T-helper 17 cell (primary cell): ENCODE measurements at regions not wholly inside any gene's neighbourhood (a gene's known extent, or its start where the extent isn't known, plus 50 kb on each side); places are given as distances from the start of the nearest gene placed in this dataset.
"Not testable (repeated sequence)": the region's sequence is repeated elsewhere in the genome, so short reads cannot be mapped to it uniquely, and the experiment has no call there.

Experiments used
- ATAC-seq: fragments of 150-1000 bp; cut with Tn5 transposase; 2 replicates; pipeline ENCODE4 v1.10.0; 2021; ENCODE audit warnings: mild to moderate bottlenecking, moderate library complexity
- DNase-seq, 3 donors: peaks; one replicate each; pipeline versions ENCODE4 v3.0.0 to v3.0.0-alpha.2; 2020 to 2021
- H3K9me3 ChIP-seq: one replicate; pipeline ENCODE4 v1.7.0; 2013; ENCODE audit warnings: low read length, mild to moderate bottlenecking; ENCODE audit not compliant: control insufficient read depth, poor library complexity, severe bottlenecking
- H3K27ac Mint-ChIP-seq: one replicate; pipeline ENCODE4 v1.8.0; 2022; ENCODE audit warnings: mild to moderate bottlenecking, moderate library complexity, mixed read lengths
- H3K27me3 Mint-ChIP-seq: one replicate; pipeline ENCODE4 v1.8.0; 2022; ENCODE audit warnings: mixed read lengths
- H3K36me3 Mint-ChIP-seq: one replicate; pipeline ENCODE4 v1.8.0; 2022; ENCODE audit warnings: low read depth, mixed read lengths
- H3K4me1 Mint-ChIP-seq: one replicate; pipeline ENCODE4 v1.8.0; 2022; ENCODE audit warnings: mild to moderate bottlenecking, mixed read lengths
- H3K4me3 Mint-ChIP-seq: one replicate; pipeline ENCODE4 v1.8.0; 2022; ENCODE audit warnings: mild to moderate bottlenecking, moderate library complexity, mixed read lengths

DNA sequence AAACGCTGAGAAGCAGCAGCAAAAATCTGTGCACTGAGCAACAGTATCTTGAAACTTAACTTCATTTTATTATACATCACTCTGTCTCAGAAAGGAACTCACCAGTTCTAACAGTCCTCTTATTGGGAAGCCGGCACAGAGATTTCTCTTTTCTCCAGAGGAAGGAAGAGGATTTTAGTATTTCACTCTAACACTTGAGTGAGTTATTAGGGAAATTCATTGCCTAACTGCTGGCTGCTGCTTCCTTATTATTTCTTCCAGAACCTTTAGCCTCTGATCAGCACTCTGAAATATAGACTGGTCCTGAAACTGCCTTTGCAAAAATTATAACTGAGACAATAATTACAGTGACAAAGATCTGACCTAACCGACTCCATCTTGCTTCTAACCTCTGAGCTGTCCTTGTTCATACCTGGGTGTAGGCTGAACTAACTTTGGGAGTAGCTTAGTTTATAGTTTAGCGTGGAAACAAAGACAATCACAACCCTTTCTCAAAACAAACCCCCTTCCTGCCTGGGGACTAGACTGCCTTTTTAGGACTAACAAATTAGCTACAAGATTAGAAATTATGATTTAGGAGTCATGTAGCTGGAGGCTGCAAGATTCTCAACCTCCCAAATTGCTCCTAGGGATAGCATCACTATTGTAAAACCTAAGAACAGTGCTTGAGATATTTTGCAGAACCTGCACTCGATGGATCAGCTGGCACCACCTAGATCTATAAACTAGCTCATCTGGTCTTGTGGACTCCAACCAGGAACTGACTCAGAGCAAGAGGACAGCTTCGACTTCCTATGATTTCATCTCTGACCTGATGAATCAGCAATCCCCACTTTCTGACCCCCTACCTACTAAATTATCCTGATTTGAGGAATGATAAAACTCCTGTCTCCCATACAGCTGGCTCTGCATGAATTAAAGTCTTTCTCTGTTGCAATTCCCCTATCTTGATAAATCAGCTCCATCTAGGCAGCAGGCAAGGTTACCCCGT is 117.5 kb downstream of the DYRK2 start:
- H3K4me3 Mint-ChIP-seq: no peak overlapping the region
- H3K36me3 Mint-ChIP-seq: peaks cover 2% of the 10 kb centered on the region
- no peaks in the 10 kb centered on the region for H3K27me3 Mint-ChIP-seq
- no peak overlapping the region for H3K27ac Mint-ChIP-seq
- no peak for DNase-seq
- no peaks in the 10 kb centered on the region for H3K9me3 ChIP-seq
- H3K4me1 Mint-ChIP-seq: no peaks in the 10 kb centered on the region
- ATAC-seq: no peak

DNA sequence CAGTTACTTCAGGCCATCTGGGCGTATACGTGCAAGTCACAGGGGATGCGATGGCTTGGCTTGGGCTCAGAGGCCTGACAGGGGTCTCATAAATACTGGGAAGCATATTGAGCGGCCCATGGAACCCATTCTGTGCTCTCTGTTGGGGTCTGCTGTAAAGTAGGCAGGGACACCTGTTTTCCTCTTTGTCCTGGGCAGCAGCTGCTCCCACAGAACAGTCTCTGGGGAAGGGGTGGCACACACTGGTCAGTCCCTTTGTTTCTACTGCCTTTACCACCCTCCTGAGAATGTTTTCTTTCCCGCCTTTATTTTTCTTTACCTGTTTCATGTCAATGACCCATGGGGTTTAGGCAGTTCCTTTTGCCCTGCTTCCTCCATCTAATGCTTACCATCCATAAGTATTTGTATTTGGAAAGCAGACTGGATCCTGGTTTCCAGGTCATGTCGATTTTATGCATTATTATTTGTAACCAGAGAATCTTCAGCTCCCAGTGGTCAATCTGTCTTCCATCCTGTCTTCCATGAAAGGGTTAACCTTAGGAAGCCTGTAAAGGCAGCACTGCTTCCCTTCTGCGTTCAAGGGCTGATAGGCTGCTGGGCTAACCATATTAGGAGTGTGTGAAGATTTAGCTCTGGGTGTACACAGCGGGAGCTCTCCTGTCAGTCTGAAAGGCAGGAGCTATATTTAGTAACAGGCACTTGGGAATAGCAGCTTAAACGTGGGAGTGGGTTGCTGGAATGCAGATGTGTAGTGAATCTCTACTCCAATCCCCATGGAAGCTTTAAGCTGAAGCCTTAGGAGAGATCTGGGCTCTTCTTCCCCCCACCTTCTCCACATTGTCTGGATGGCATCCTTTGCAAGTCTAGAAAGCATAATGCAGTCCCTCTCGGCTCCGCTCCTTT is 124.0 kb downstream of the DYRK2 start:
- ATAC-seq (no peak), DNase-seq (no peak)
- Mint-ChIP-seq H3K36me3 (no peaks in the 10 kb centered on the region), H3K27me3 (no peaks in the 10 kb centered on the region), H3K4me1 (peaks cover 2% of the 10 kb centered on the region), H3K27ac (no peak overlapping the region), H3K4me3 (no peak overlapping the region)
- H3K9me3 ChIP-seq: no peaks in the 10 kb centered on the region

DNA sequence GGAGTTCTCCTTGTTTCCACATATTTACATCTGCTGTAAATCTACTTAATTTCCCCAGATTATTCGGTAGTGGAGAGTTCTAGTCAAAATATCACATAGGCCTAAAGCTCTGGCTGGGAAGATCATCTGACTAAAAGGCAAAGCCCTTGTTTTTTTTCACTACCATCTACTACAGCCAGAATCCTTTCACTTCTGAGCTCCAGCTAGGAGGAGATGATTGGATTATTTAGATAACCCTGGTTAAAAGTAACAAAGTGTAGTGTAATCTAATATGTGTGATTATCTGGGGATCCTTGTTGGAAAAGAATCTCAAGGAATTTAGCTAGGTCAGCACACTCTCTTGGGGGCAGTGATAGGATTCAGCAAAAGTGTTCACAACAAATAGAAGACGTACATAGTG is 125.4 kb downstream of the DYRK2 start:
- H3K4me1 Mint-ChIP-seq: peaks cover 2% of the 10 kb centered on the region
- H3K9me3 ChIP-seq: no peaks in the 10 kb centered on the region
- H3K36me3 Mint-ChIP-seq: no peaks in the 10 kb centered on the region
- no peak overlapping the region for H3K4me3 Mint-ChIP-seq
- H3K27ac Mint-ChIP-seq: no peak overlapping the region
- no peak for ATAC-seq
- DNase-seq: no peak
- H3K27me3 Mint-ChIP-seq: no peaks in the 10 kb centered on the region

DNA sequence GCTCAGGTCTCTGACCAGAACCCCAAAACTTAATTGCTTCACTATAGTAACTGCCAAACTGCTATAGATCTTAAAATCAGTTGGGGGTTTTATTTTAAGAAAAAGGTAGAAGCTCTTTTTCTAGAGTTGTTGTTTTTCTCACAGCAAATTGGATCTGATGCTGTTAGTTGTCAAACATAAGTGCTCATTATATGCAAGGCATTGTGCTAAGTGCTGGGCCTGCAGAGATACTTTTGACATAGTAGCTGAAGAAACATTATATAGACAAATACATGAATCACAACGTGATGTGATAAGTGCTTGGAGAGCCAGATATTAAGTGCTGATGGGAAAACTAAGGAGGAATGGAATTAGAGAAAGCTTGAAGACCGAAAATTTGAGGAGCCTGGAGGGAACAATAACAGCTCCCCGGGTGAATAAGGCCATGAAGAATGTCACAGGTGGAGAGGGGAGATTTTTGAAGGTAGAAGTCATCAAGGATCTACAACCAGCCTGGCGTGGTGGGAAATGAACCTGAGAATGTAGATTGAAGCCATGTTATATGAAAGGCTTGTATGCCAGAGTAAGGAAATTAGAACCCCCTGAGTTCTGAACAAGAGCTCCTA is 126.5 kb downstream of the DYRK2 start:
- DNase-seq (no peak), ATAC-seq (no peak)
- Mint-ChIP-seq H3K27ac (no peak overlapping the region), H3K27me3 (no peaks in the 10 kb centered on the region), H3K36me3 (no peaks in the 10 kb centered on the region), H3K4me1 (peaks cover 2% of the 10 kb centered on the region), H3K4me3 (no peak overlapping the region)
- H3K9me3 ChIP-seq: no peaks in the 10 kb centered on the region

DNA sequence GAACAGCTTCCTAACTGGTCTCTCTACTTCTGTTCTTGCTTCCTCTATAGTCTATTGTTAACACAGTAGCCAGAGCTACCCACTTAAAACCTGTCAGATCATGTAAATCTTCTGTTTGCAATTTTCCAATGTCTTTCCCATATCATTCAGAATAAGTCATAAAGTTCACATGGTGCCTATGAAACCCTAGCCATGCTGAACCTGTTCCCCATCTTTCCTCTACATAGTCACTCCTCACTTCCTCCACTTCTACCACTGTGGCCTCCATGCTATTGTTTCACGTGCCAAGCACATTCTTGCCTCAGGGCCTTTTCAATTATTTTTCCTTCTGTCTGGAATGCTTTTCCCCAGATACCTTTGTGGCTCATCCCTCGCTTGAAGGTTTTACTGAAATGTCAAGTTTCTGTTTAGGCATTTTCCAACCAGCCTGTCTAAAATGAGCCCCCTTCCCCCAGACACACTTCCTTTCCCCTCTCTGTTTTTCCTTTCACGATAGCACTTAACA is 132.1 kb downstream of the DYRK2 start:
- H3K27me3 Mint-ChIP-seq: no peaks in the 10 kb centered on the region
- ATAC-seq (no peak), DNase-seq (no peak)
- H3K4me1 Mint-ChIP-seq: peaks cover 4% of the 10 kb centered on the region
- no peak overlapping the region for H3K27ac Mint-ChIP-seq
- peaks cover 2% of the 10 kb centered on the region for H3K36me3 Mint-ChIP-seq
- no peaks in the 10 kb centered on the region for H3K9me3 ChIP-seq
- no peak overlapping the region for H3K4me3 Mint-ChIP-seq

DNA sequence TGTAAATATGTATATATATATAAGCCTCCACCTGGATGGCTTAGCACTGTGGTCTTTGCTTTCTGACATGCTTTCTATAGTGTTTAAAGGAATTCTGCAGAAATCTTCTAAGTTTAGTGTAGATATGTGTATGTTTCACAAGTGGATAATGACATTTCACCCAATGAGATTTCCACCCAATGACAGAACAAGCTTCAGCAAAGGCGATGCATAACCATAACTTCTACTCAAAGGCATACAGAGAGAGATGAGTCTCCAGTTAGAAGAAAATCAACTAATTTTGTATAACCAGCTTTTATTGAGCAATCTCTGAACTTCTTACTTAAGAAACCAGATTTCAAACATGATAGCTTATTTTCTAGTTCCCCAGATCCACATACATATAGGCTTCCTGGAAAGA is 134.0 kb downstream of the DYRK2 start:
- H3K4me1 Mint-ChIP-seq: peaks cover 8% of the 10 kb centered on the region
- ATAC-seq: no peak
- no peak overlapping the region for H3K4me3 Mint-ChIP-seq
- H3K27ac Mint-ChIP-seq: no peak overlapping the region
- H3K27me3 Mint-ChIP-seq: no peaks in the 10 kb centered on the region
- no peaks in the 10 kb centered on the region for H3K9me3 ChIP-seq
- no peak for DNase-seq
- H3K36me3 Mint-ChIP-seq: peaks cover 2% of the 10 kb centered on the region

DNA sequence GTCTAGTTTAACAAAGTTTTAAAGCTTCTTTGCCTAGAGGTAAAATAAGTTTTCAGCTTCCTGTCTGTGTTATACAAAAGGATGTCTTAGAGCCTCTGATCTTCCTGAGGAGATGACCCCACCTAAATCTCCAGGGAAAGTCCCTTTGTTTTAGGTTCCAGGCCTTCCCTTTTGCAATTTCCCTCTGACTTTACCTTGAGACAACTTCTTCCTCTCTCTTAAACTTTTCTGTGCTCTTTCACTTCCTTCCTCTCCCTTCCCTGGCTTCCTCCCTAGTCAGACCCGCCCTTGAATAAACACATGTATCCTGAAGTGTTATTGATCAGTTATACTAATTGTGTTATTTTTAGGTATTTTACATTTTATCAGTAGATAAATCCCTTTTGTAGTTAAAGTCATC is 134.8 kb downstream of the DYRK2 start:
- Mint-ChIP-seq H3K4me1 (peaks cover 8% of the 10 kb centered on the region), H3K27me3 (no peaks in the 10 kb centered on the region), H3K27ac (no peak overlapping the region), H3K4me3 (peak overlapping the region; percentile 9), H3K36me3 (peaks cover 4% of the 10 kb centered on the region)
- H3K9me3 ChIP-seq: no peaks in the 10 kb centered on the region
- DNase-seq (no peak), ATAC-seq (no peak)

DNA sequence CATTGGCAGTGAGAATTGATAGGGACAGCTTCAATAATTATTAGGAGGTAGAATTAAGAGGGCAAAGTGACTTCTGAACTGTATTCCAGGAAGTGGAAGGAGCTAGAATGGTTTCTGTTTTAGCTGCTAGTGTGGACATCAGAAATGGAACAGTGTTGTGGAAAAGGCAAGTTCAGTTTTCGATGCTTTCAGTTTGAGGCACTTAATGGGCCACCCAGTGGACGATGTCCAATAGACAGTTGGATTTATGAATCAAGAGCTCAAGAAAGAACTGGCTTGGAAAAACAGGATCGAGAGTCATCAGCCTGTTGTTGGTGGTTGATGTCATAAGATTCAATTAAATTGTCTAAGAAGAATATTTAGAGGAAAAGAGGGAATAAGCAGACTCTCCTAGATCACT is 136.3 kb downstream of the DYRK2 start:
- DNase-seq (no peak), ATAC-seq (no peak)
- Mint-ChIP-seq H3K27me3 (no peaks in the 10 kb centered on the region), H3K36me3 (peaks cover 4% of the 10 kb centered on the region), H3K4me1 (peaks cover 8% of the 10 kb centered on the region), H3K4me3 (no peak overlapping the region), H3K27ac (no peak overlapping the region)
- H3K9me3 ChIP-seq: no peaks in the 10 kb centered on the region

DNA sequence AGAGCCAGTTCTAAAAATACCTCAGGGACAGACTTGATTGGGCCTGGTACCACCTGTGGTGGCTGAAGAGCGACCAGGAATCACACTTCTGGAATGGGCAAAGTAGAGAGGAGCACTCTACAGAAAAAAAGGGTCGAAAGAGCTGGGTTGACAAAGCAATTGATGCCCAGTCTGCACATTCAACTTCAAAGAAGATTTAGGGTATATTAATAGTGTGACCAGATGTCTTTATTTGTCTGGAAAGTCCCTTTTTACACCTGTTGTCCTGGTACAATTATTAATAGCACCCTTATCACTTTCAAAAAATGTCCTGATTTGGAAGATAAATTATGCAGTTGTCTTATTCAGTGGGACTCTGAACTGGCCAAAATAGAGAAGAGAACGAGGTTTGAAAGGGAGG is 137.5 kb downstream of the DYRK2 start:
- H3K9me3 ChIP-seq: no peaks in the 10 kb centered on the region
- ATAC-seq (no peak), DNase-seq (no peak)
- H3K27ac Mint-ChIP-seq: no peak overlapping the region
- no peak overlapping the region for H3K4me3 Mint-ChIP-seq
- H3K4me1 Mint-ChIP-seq: peaks cover 8% of the 10 kb centered on the region
- peaks cover 4% of the 10 kb centered on the region for H3K36me3 Mint-ChIP-seq
- H3K27me3 Mint-ChIP-seq: no peaks in the 10 kb centered on the region

DNA sequence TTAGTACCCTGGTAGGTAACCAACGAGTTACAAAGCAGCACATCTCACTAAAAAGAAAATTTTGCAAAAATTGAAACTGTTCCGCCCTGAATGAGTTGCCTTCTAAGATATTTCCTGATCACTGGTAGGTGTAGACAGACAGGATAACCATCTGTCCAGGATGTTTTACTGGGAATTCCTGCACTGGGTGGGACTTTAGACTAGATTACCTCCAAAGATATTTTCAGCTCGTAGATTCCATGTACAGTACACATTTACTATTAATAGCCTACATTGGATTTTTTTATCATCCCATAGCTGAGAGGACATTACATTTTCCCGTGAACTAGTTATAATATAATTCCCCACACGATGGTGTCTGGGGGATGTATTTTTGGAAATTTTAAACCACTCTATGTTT is 139.6 kb downstream of the DYRK2 start:
- DNase-seq (no peak), ATAC-seq (no peak)
- H3K27me3 Mint-ChIP-seq: no peaks in the 10 kb centered on the region
- H3K9me3 ChIP-seq: no peaks in the 10 kb centered on the region
- H3K27ac Mint-ChIP-seq: no peak overlapping the region
- H3K36me3 Mint-ChIP-seq: peaks cover 4% of the 10 kb centered on the region
- H3K4me1 Mint-ChIP-seq: peaks cover 13% of the 10 kb centered on the region
- no peak overlapping the region for H3K4me3 Mint-ChIP-seq

DNA sequence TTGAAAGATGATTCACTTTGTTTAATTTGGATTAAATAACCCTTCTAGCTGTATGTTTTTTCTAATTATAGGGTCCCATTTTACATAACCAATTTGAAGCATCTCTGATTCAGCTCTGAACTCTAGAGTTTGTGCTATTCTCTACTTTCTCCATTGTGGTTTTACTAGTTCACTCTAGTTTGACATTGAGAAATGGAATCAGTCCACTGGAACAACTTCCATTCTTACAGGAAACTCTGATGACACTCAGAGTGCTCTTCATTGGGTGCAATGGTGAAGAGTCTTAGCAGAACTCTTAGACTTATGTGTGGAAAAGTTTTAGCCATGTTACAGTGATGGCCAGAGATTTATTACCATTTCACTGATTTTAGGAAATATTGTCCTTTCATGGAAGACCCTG is 140.7 kb downstream of the DYRK2 start:
- no peak for ATAC-seq
- no peak for DNase-seq
- Mint-ChIP-seq H3K4me3 (no peak overlapping the region), H3K36me3 (peaks cover 2% of the 10 kb centered on the region), H3K4me1 (peaks cover 9% of the 10 kb centered on the region), H3K27ac (no peak overlapping the region), H3K27me3 (no peaks in the 10 kb centered on the region)
- H3K9me3 ChIP-seq: no peaks in the 10 kb centered on the region

DNA sequence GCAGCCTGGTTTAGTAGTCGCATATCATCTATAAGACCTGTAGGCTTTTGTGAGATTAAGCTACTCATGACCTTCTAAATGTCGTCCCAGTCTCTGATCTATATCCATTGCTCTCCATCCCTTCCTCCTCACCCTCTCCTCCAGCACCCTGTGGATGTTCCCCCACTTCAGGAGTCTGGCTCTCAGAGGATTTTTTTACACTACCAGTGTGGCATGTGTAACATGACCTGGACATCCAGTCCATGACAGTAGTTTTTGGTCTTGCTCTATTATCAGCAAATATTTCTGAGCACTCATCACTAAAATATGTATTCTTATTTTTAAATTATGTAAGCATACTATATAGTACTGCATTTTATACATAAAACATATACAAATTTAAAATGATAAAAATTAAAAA is 142.1 kb downstream of the DYRK2 start:
- Mint-ChIP-seq H3K4me3 (no peak overlapping the region), H3K27ac (no peak overlapping the region), H3K4me1 (peaks cover 9% of the 10 kb centered on the region)

DNA sequence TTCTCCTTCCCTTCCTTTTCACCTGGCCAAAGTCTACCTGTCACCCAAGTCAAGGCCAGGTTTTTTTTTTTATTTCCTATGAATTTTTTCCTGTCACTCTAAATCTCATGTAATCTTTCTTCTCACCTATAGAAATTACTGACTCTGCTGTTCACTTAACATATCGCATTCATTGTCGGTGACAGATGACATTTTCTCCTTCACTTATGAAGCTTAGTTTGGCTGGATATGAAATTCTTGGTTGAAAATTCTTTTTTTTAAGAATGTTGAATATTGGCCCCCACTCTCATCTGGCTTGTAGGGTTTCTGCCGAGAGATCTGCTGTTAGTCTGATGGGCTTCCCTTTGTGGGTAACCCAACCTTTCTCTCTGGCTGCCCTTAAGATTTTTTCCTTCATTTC is 142.8 kb downstream of the DYRK2 start:
- H3K27ac Mint-ChIP-seq, DNase-seq, H3K4me3 Mint-ChIP-seq, H3K4me1 Mint-ChIP-seq, ATAC-seq, H3K27me3 Mint-ChIP-seq, H3K36me3 Mint-ChIP-seq, H3K9me3 ChIP-seq: not testable (repeated sequence)

More for the DNA sequence above, 142.1 kb downstream of the DYRK2 start:
- no peaks in the 10 kb centered on the region for H3K27me3 Mint-ChIP-seq
- ATAC-seq: no peak
- peaks cover 2% of the 10 kb centered on the region for H3K36me3 Mint-ChIP-seq
- H3K9me3 ChIP-seq: no peaks in the 10 kb centered on the region
- DNase-seq: no peak
